ENCODE measurements at regions not wholly inside any gene's neighbourhood (a gene's known extent, or its start where the extent isn't known, plus 50 kb on each side); places are given as distances from the start of the nearest gene placed in this dataset.

DNA sequence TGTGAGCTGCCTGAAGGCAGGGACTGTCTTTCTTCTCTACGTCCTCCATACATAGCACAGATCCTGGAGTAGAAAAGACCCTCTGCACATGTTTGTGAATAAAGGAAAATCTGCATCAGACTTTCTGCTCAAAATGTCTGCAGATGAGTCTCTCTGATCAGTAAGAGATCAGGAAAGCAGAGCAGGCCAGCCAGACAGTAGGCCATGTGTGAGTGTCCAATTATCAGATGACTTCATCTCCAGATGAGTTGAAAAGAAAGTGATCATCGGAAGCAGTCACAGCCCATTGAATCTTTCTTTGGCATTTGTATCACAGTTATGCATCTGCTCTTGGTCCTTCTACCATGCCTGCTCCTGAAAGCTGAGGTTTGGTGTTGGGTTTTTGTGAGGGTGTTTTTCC is 298.7 kb upstream of the NCAM1 start:
- Histone ChIP-seq H3K4me2 (ENCODE audit: low read depth, low read length) (no peak overlapping the region), H3K4me1 (ENCODE audit: insufficient read depth, low read length) (no peaks in the 10 kb centered on the region), H3K9ac (ENCODE audit: insufficient read depth, low read depth, low read length) (no peak overlapping the region), H2AFZ (ENCODE audit: low read length) (no peak overlapping the region), H3K4me3 (replicated peaks in 1 of 3; ENCODE audit: insufficient read depth in 1 of 3, low read depth in 2 of 3, low read length in 3 of 3) (no peak overlapping the region), H3K36me3 (replicated peaks in 1 of 2; ENCODE audit: control insufficient read depth in 1 of 2, insufficient read depth in 2 of 2, low read length in 2 of 2) (no peaks in the 10 kb centered on the region), H4K20me1 (ENCODE audit: insufficient read depth, low read length) (no peaks in the 10 kb centered on the region), H3K9me3 (ENCODE audit: low read length) (no peaks in the 10 kb centered on the region), H3K27me3 (ENCODE audit: control insufficient read depth in 1 of 2, insufficient read depth in 2 of 2, low read length in 2 of 2) (no peaks in the 10 kb centered on the region), H3K27ac (ENCODE audit: extremely low read length, insufficient read depth, low read length) (no peak overlapping the region), H3K79me2 (ENCODE audit: insufficient read depth, low read length) (no peaks in the 10 kb centered on the region)
- no TSS peak for BruUV-seq (replicated peaks)
- FAIRE-seq, result no peak
- no peak for DNase-seq (ENCODE audit: low spot score)
- ATAC-seq, result no peak
- in situ Hi-C loops (cut with HindIII; ENCODE audit: extremely low pct_ligation_motif_present, low pct_unique_long_range_greater_than_20kb) (no loop called here), intact Hi-C loops (cut with micrococcal nuclease; ENCODE audit: unreplicated experiment) (no loop called here)
- ChIA-PET CTCF (ENCODE audit: low intra/inter-chr PET ratio, low total read pairs) (no interaction called here), POLR2A (no interaction called here)
- 0% methylated on average over 2 of the region's 2 CpGs for WGBS (ENCODE audit: low lambda C conversion rate)
- TF ChIP-seq, protein P1, sequence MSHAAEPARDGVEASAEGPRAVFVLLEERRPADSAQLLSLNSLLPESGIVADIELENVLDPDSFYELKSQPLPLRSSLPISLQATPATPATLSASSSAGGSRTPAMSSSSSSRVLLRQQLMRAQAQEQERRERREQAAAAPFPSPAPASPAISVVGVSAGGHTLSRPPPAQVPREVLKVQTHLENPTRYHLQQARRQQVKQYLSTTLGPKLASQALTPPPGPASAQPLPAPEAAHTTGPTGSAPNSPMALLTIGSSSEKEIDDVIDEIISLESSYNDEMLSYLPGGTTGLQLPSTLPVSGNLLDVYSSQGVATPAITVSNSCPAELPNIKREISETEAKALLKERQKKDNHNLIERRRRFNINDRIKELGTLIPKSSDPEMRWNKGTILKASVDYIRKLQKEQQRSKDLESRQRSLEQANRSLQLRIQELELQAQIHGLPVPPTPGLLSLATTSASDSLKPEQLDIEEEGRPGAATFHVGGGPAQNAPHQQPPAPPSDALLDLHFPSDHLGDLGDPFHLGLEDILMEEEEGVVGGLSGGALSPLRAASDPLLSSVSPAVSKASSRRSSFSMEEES (CRISPR knock-in tag; IDR thresholded peaks at IDR 0.05), result no peak
- TF ChIP-seq, protein P2, sequence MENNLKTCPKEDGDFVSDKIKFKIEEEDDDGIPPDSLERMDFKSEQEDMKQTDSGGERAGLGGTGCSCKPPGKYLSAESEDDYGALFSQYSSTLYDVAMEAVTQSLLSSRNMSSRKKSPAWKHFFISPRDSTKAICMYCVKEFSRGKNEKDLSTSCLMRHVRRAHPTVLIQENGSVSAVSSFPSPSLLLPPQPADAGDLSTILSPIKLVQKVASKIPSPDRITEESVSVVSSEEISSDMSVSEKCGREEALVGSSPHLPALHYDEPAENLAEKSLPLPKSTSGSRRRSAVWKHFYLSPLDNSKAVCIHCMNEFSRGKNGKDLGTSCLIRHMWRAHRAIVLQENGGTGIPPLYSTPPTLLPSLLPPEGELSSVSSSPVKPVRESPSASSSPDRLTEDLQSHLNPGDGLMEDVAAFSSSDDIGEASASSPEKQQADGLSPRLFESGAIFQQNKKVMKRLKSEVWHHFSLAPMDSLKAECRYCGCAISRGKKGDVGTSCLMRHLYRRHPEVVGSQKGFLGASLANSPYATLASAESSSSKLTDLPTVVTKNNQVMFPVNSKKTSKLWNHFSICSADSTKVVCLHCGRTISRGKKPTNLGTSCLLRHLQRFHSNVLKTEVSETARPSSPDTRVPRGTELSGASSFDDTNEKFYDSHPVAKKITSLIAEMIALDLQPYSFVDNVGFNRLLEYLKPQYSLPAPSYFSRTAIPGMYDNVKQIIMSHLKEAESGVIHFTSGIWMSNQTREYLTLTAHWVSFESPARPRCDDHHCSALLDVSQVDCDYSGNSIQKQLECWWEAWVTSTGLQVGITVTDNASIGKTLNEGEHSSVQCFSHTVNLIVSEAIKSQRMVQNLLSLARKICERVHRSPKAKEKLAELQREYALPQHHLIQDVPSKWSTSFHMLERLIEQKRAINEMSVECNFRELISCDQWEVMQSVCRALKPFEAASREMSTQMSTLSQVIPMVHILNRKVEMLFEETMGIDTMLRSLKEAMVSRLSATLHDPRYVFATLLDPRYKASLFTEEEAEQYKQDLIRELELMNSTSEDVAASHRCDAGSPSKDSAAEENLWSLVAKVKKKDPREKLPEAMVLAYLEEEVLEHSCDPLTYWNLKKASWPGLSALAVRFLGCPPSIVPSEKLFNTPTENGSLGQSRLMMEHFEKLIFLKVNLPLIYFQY (CRISPR knock-in tag; IDR thresholded peaks at IDR 0.05; ENCODE audit: borderline replicate concordance), result no peak
- TF ChIP-seq, protein P3, sequence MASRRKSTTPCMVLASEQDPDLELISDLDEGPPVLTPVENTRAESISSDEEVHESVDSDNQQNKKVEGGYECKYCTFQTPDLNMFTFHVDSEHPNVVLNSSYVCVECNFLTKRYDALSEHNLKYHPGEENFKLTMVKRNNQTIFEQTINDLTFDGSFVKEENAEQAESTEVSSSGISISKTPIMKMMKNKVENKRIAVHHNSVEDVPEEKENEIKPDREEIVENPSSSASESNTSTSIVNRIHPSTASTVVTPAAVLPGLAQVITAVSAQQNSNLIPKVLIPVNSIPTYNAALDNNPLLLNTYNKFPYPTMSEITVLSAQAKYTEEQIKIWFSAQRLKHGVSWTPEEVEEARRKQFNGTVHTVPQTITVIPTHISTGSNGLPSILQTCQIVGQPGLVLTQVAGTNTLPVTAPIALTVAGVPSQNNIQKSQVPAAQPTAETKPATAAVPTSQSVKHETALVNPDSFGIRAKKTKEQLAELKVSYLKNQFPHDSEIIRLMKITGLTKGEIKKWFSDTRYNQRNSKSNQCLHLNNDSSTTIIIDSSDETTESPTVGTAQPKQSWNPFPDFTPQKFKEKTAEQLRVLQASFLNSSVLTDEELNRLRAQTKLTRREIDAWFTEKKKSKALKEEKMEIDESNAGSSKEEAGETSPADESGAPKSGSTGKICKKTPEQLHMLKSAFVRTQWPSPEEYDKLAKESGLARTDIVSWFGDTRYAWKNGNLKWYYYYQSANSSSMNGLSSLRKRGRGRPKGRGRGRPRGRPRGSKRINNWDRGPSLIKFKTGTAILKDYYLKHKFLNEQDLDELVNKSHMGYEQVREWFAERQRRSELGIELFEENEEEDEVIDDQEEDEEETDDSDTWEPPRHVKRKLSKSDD (CRISPR knock-in tag; IDR thresholded peaks at IDR 0.05; ENCODE audit: low read depth), result no peak
- no peak for TF ChIP-seq NAIF1 (CRISPR knock-in tag; IDR thresholded peaks at IDR 0.05; ENCODE audit: borderline replicate concordance)
- no peak for TF ChIP-seq SP1 (IDR thresholded peaks at IDR 0.05)
- no peak for TF ChIP-seq SP1 (CRISPR knock-in tag; IDR thresholded peaks at IDR 0.05)
- no peak for TF ChIP-seq KDM3A (CRISPR knock-in tag; IDR thresholded peaks at IDR 0.05; ENCODE audit: low read depth)
- TF ChIP-seq ZNF782 (CRISPR knock-in tag; IDR thresholded peaks at IDR 0.05; ENCODE audit: borderline replicate concordance), result no peak
- TF ChIP-seq JUNB (CRISPR knock-in tag; IDR thresholded peaks at IDR 0.05; ENCODE audit: borderline replicate concordance), result no peak
- TF ChIP-seq SRF (IDR thresholded peaks at IDR 0.05; ENCODE audit: low read depth, low read length), result no peak
- TF ChIP-seq, protein P4, sequence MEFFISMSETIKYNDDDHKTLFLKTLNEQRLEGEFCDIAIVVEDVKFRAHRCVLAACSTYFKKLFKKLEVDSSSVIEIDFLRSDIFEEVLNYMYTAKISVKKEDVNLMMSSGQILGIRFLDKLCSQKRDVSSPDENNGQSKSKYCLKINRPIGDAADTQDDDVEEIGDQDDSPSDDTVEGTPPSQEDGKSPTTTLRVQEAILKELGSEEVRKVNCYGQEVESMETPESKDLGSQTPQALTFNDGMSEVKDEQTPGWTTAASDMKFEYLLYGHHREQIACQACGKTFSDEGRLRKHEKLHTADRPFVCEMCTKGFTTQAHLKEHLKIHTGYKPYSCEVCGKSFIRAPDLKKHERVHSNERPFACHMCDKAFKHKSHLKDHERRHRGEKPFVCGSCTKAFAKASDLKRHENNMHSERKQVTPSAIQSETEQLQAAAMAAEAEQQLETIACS (CRISPR knock-in tag; IDR thresholded peaks at IDR 0.05), result no peak
- TF ChIP-seq, protein P5, sequence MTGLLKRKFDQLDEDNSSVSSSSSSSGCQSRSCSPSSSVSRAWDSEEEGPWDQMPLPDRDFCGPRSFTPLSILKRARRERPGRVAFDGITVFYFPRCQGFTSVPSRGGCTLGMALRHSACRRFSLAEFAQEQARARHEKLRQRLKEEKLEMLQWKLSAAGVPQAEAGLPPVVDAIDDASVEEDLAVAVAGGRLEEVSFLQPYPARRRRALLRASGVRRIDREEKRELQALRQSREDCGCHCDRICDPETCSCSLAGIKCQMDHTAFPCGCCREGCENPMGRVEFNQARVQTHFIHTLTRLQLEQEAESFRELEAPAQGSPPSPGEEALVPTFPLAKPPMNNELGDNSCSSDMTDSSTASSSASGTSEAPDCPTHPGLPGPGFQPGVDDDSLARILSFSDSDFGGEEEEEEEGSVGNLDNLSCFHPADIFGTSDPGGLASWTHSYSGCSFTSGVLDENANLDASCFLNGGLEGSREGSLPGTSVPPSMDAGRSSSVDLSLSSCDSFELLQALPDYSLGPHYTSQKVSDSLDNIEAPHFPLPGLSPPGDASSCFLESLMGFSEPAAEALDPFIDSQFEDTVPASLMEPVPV (CRISPR knock-in tag; IDR thresholded peaks at IDR 0.05), result no peak
- TF ChIP-seq NR3C1 (CRISPR knock-in tag; IDR thresholded peaks at IDR 0.05), result no peak
- TF ChIP-seq, protein P6, sequence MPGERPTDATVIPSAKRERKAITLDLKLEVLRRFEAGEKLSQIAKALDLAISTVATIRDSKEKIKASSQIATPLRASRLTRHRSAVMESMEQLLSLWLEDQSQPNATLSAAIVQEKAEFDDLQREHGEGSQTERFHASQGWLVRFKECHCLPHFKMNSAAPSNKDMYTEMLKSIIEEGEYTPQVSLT (CRISPR knock-in tag; IDR thresholded peaks at IDR 0.05; ENCODE audit: borderline replicate concordance, low read depth), result no peak

Measured in HepG2 (cell line).